GM19455 (cell line): ENCODE measurements at regions not wholly inside any gene's neighbourhood (a gene's known extent, or its start where the extent isn't known, plus 50 kb on each side); places are given as distances from the start of the nearest gene placed in this dataset.
"Not testable (repeated sequence)": the region's sequence is repeated elsewhere in the genome, so short reads cannot be mapped to it uniquely, and the experiment has no call there.

Source experiments
- ATAC-seq: cut with Tn5 transposase; IDR thresholded peaks from one replicate; pipeline ENCODE4 v1.9.1; 2021; ENCODE audit not compliant: unreplicated experiment

DNA sequence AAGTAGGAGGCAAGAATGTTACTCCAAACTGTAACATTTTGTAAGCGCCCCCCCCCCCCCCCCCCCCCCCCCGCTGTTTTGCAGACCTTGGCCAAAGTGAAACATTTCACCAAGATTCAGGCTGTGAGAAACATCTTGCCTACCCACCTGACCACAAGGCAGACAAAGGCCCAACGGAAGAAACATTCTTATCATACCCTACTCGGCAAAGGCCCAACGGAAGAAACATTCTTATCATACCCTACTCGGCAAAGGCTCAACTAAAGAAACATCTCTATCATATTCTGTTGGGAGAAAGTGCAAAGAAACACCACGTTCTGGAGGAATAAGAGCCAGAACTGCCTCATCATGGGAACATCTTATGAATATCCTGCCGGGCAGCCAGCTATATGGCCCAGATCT is 117.1 kb downstream of the JRKL start:
- ATAC-seq, result no peak

- no peak for ATAC-seq
These were observed 119.0 kb downstream of the JRKL start for GRCh38 chr11:96508861-96509260.

- no peak for ATAC-seq
These were observed 131.1 kb downstream of the JRKL start for GRCh38 chr11:96520939-96521338.

DNA sequence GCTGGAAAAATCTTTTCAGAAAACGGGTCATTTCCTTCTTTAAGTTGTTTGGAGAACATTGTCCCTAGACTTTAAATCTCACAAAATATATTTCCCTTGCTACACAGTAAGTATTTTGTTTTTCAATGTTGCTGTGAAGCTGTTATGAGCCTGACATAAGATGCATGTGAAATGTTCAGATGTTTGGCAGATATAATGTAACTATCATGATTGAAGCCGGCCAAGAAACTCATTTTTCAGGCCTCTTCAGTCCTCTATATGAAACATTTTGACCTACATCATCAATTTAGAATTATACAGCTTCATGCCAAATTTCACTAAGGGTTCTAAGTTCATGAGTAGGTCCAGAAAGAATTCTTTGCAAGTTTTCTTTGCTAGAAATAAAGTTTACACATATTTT is 133.8 kb downstream of the JRKL start:
- no peak for ATAC-seq

- no peak for ATAC-seq
These were observed 134.7 kb downstream of the JRKL start for GRCh38 chr11:96524475-96524874.

- ATAC-seq, result no peak
These were observed 140.7 kb downstream of the JRKL start for GRCh38 chr11:96530473-96530872.

GRCh38 chr11:96538104-96538503 is 148.3 kb downstream of the JRKL start:
- no peak for ATAC-seq

GRCh38 chr11:96538622-96539021 is 148.8 kb downstream of the JRKL start:
- no peak for ATAC-seq

- no peak for ATAC-seq
These were observed 151.1 kb downstream of the JRKL start for GRCh38 chr11:96540875-96541274.

- peak; percentile 55 for ATAC-seq
These were observed 153.4 kb downstream of the JRKL start for GRCh38 chr11:96543177-96543576.

- not testable (repeated sequence) for ATAC-seq
These were observed 155.4 kb downstream of the JRKL start for GRCh38 chr11:96545192-96545591.

DNA sequence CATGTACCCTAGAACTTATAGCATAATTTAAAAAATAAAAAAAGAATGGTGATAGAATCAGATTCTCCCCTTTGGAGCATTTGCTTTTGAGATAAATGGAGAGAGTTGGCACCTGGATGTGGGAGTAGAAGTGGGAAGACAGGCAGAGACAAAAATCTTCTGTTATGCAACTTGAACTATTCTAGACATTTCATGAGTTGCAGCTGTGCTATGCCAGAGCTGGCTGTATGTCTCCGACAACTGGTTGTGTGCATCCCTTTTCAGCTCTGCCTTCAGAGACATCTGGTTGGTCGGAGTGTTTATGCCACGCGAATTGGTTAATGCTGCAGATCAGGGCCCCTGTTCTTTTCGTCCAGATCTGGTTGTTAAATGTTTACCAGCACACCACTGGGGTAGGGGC is 161.3 kb downstream of the JRKL start:
- ATAC-seq, result no peak

- no peak for ATAC-seq
These were observed 164.5 kb downstream of the JRKL start for GRCh38 chr11:96554236-96554820.

- ATAC-seq, result not testable (repeated sequence)
These were observed 166.0 kb downstream of the JRKL start for GRCh38 chr11:96555826-96556225.

GRCh38 chr11:96560727-96561126 is 170.9 kb downstream of the JRKL start:
- ATAC-seq, result not testable (repeated sequence)

DNA sequence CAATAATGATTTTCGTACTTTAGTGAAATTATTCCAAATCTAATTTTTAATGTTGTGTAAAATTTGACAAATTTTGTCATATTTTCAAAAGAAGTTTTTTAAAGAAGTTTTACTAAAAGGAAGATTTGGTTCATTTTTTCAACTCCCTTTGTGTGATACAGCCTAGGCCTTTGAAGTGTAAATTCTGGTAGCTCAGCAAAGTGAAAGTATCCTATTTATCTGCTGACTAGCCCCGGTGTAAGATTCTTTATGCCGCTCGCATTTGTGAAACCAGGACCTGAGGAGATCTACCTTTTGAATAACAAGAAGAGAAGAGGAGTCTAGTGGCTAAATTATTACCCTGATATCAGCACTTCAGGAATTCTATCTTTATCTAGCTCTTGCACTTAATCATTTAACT is 177.4 kb downstream of the JRKL start:
- ATAC-seq, result no peak

- ATAC-seq, result no peak
These were observed 177.9 kb downstream of the JRKL start for GRCh38 chr11:96567667-96568066.

DNA sequence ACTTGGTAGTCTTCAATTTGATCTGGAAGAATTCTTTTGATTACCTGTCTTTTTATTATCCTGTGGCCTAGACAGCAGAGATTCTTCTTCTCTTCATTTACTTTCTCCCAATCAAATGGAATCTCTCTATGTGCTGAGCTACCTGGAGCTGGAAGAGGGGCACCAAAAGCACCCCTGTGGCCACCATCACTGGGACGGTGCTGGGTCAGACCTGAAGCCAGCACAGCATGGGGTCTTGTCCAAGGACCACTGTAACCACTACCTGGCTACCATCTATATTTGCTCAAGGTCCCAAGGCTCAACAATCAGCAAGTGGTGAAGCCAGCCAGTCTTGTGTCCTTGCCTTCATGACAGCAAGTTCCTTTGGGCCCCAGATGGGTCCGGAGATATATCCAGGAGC is 186.6 kb downstream of the JRKL start:
- ATAC-seq, result no peak

DNA sequence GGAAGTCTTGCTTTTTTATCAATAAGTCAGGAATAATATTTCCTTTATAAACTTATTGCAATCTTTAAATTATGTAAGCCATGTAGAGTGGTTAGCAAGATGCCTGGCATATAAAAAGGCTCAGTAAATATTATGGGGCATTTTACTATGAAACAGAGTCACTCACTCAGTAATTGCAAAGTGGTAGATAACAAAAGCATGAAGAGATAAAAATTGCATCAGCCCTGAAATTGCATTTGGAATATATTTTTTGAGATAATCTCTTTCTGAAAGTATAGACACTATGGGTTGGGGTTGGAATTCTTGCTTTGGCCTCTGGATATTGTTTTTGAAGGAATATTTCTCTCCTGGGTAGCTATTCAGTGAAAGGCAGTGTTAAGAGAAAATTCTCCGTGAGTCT is 188.6 kb downstream of the JRKL start:
- ATAC-seq, result no peak

DNA sequence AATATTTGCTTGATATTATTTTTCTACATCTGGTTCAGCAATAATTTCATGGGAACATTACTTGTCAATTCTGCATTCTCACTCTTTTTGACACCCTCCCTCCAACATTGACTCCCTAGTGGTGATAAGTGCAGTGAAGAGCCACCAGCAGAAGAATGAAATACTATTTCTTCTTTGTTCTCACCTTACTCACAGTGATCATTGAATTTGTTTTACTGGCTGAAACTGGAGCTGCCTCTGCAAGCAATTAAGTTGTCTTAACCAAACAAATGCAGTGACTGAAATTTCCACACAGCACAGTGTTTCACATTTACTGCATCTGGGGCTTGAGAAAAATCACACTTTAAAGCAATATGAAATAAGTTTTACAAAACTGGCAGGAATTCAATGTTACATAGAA is 189.8 kb downstream of the JRKL start:
- no peak for ATAC-seq

DNA sequence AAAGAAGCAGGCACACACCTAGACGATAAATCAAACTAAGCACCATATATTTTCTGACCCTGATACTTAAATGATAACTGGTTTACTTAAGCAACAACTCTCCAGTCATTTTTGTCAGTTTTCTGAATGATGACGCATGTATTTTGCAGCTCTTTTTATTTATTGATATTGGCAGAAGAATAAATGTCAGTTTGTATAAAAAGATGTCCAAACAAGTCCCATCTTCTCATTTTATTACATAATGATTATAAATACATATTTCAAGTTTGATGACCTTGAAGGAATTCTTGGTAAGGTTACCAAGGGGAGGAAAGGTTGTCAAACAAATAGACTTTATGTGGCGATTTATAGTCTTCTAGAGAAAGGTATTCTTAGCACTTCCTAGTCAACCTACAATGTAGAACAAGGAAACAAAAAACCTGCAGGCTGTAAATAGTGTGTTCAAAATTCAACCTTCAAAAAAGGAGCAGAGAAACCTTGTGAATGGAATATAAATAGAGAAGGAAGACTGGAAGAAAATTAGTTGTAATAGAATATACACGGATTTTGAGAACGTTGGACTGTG is 190.7 kb downstream of the JRKL start:
- no peak for ATAC-seq

- not testable (repeated sequence) for ATAC-seq
These were observed 196.4 kb downstream of the JRKL start for GRCh38 chr11:96585944-96586880.
